Left renal cortex interstitium (tissue), 4 donors: ENCODE measurements at regions not wholly inside any gene's neighbourhood (a gene's known extent, or its start where the extent isn't known, plus 50 kb on each side); places are given as distances from the start of the nearest gene placed in this dataset.

Source experiments
- DNase-seq, 4 donors: peaks; one replicate each; pipeline ENCODE4 v3.0.0-alpha.2; 2013; ENCODE audit warnings: low read depth in 4 of 4, low spot score in 2 of 4, missing footprints in 1 of 4

DNA sequence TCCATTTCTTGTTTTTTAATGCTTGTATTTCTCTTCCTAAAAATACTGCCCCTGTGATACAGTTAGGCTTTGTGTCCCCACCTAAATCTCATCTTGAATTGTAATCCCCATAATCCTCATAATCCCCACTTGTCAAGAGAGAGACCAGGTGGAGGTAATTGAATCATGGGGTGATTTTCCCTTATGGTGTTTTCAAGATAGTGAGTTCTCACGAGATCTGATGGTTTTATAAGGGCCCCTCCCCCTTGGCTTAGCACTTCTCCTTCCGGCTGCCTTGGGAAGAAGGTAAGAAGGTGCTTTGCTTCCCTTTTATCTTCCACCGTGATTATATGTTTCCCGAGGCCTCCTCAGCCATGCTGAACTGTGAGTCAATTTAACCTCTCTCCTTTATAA lies 227.4 kb downstream of the MAN2A1 start:
- DNase-seq = no peak

DNA sequence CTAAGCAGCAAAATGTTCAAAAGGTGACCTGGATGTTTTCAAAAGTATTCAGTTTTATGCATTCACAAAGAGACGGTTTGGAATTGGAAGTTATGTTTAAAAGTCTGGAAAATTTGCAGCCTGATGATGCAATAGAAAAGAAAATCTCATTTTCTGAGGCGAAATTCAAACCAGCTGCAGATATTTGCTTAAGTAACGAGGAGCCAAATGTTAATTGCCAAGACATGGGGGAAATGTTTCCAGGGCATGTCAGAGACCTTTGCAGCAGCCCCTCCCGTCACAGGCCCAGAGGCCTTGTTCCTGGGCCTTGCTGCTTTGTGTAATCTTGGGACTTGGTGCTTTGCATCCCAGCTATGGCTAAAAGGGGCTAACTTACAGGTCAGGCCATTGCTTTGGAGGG lies 228.2 kb downstream of the MAN2A1 start:
- DNase-seq = no peak

DNA sequence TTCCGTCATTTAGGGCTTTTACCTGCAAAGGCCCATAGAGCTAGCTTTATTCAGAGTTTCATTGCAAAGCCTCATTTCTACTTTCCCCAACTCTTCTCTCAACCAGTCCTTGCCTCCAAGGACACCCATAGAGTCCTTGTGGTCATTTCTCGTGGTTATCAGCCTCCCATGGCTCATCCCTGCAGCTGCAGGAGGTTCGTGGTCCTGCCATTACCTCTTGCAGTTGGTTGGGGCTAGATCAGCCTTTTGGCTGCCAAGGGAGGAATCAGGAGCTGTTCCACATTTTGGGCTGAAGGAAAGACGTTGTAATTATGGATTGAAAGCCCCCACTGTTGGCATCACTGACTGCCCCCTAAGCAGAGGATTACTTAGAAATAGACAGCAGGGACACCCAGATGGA lies 231.0 kb downstream of the MAN2A1 start:
- DNase-seq = no peak

- DNase-seq = no peak
Measured at GRCh38 chr5:109921735-109922380, 232.1 kb downstream of the MAN2A1 start.

GRCh38 chr5:109922381-109922995 lies 232.8 kb downstream of the MAN2A1 start:
- DNase-seq = no peak

- DNase-seq = no peak
Measured at GRCh38 chr5:109923205-109923604, 233.5 kb downstream of the MAN2A1 start.

DNA sequence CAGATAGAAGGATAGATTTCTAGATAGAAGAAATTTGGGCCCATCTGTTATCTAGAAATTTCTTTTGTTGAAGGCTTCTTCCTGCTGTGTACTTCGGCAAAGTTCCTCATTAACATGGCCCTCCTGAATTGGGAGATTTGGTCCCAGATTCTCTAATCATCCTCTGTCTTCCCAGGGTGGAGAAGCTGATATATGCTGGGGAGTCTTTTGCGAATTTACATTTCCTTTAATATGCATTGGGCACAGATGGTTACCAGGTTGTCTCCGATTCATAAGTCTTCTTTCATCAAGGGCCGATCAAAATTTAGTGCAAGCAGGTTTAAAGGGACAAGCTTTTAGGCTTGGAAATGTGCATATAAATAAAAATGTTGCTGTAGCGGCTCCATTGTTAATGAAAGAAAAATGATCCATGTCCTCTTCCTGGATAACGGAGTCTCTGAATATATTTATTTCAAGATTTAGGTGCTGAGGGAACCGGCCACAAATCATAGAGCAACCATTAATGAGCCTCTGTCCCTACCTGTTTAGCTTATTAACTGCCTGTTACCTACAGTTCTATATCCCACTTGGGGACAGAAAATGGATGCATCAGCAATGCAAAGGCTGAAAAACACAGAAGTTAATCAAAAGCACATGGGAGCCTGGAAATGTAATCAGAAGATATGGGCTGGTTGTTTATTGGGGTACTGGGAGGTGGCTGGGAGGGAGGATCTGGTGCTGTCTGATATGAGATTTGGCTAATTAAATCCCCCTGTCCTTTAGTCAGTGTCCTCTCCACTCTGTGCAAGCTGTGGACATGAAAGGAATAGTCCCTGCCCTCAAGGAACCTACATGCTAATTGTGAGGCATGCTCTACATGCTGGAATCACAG lies 234.7 kb downstream of the MAN2A1 start:
- DNase-seq = no peak

DNA sequence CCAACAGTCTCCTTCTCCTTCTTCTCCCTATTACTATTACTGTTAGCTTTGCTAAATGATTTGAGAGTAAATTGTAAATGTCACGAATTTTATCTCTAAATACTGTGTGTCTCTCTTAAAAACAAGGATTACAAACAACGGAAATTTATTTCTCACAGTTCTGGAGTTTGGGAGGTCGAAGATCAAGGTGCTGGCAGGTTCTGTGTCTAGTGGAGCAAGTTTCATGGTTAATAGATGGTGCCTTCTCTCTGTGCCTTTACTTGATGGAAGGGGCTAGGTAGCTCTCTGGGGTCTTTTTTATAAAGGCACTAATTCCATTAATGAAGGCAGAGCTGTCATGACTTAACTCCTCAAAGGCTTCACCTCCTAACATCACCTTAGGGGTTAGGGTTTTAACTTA lies 237.9 kb downstream of the MAN2A1 start:
- no peak for DNase-seq

- DNase-seq = no peak
Measured at GRCh38 chr5:109928046-109928445, 238.3 kb downstream of the MAN2A1 start.

DNA sequence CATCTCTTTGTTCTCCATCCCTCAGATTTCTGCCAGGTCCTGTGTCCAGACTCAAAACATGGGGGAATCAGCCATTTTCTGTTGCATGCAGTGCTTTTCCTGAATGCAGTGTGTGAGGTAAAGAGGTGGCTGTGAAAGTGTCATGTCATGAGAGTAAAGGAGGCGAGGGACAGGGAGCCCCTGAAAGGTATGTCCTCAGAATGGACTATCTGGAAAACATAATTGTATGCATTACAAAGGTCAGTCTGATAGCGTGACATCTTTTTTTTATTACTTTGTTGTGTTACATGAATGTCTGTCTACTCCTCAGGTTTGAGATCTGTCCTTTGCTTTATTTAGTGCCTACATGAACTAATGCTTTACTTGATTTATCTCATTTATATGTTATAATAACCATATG lies 239.1 kb downstream of the MAN2A1 start:
- DNase-seq = no peak

DNA sequence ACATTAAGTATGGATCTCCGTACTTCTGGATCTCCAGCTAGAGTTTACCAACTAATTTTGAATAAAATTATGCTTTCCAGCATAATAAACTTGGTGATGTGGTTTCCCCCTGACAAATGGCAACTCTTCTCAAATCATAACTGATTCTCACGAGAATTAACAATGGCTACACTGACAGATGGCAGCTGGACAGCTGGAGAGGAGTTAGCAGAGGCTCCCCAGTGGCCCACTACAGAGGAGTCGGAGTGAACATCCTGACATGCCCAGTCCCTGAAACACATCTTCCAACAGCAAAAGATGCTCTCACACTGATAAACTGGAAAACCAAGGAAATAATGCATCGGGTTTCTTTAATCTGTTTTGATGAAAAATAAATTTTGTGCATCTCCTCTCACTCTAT lies 239.6 kb downstream of the MAN2A1 start:
- no peak for DNase-seq

GRCh38 chr5:109929911-109930310 lies 240.2 kb downstream of the MAN2A1 start:
- DNase-seq = no peak

GRCh38 chr5:109931049-109931780 lies 241.5 kb downstream of the MAN2A1 start:
- DNase-seq = no peak

GRCh38 chr5:109935833-109936490 lies 246.2 kb downstream of the MAN2A1 start:
- DNase-seq = no peak

DNA sequence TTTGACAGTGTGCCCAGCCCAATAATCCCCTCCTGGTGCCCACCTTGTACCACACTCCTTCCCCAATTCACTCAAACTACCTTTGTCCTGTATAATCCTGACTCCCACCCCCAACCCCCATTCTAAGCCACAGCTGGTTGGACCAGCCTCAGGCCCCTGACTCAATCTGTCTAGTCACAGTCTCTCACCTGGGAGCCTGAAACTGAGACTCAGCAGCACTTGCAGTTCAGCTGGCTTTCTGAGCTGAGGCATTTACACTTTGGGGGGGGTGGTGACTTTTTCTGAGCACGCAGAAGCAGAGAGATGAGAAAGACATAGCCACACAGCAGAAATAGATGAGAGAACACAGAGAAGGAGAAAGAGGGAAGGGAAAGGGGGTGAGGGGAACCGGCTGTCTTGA lies 247.3 kb downstream of the MAN2A1 start:
- DNase-seq = no peak

DNA sequence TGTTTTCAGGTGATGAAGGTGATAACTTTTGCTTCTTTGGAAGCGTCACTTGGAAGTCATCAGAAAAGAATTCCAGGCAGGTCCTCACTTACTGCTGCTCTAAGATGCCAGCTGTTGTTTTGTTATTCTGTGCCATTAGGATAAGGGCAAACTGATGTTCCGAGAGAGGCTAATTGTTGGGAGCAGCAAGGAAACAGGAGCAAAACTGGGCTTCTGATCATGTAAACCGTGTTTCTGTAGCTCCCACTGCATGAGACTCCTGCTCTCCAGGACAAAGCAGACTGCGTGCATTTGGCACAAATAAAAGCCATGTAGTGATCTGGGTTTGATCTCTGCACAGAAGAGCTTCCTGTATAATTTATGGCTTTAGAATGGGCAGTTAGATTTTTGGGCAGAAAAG lies 248.2 kb downstream of the MAN2A1 start:
- DNase-seq = no peak

DNA sequence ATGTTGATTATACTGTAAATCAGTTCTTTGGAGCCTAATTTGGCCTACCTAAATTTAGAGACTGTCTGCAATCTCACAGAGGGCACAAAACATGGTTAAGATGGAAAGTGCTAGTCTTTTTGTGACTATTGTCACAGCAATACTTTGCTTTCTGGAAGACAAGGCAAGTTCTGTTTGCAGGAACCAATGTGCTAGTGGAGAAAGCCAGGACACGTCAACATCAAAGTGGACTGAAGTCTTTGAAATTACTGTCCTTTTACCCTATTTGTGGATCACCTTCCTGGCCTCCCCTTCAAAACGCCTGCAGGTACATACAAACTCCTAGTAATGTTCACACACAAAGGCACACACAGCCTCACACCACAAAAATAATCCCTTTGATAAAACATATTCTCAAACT lies 248.7 kb downstream of the MAN2A1 start:
- DNase-seq = no peak

- DNase-seq = no peak
Measured at GRCh38 chr5:109939116-109939682, 249.5 kb downstream of the MAN2A1 start.

- no peak for DNase-seq
Measured at GRCh38 chr5:109942646-109943045, 252.9 kb downstream of the MAN2A1 start.

DNA sequence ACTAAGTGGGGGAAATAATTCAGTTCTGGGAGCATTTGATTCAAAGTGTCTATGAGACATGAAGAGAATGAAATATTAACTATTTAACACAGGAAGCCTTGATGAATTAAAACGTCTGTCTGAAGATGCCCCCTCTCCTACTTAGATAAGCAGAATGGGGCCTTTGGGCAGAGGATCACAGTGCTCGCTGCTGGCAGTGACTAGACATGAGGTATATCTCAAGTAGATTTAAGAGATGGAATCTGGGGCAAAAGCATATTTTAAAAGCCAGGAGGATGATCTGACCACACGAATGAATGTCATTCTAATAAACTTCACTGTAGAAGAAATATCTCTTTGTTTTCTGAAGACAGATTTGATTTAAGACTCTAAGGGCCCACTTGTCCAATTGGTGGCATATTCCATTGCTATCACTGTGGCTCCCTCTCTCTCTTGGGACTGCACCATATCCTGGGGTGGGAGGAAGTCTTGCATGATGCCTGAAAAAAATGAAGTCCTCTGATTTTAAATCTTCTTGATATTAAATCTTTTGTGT lies 254.0 kb downstream of the MAN2A1 start:
- DNase-seq = no peak
